ENCODE measurements at regions not wholly inside any gene's neighbourhood (a gene's known extent, or its start where the extent isn't known, plus 50 kb on each side); places are given as distances from the start of the nearest gene placed in this dataset.

DNA sequence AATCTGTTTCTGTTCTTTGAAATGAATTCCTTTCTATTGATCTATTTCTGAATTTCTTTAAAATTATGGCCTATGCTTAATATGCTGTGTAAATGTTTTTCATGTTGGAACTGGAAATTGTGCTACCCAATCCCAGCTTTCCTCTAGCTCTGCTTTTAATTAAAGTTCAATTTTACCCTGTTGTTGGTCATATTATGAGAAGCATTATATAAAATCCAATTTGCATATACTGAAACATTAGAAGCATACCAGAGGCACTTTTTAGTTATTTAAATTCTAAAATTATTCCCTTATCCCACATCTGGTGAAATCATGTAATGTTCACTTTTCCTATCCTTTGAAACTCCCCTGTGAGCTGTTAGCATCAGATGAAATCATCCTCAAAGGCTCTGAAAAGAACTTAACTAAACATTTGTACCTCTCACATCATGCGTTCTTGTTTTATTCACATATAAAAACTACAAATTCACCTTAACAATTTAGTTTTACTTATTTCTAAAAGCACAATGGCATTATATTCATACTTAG, 160.6 kb upstream of the COL21A1 start:
- TF ChIP-seq PAX5 (IDR thresholded peaks at IDR 0.05; ENCODE audit: insufficient read depth, low read length, severe bottlenecking) (no peak), POLR2AphosphoS5 (IDR thresholded peaks at IDR 0.05; ENCODE audit: low read depth, low read length) (no peak), POLR2A (IDR thresholded peaks at IDR 0.05; ENCODE audit: low read depth, low read length) (no peak), POU2F2 (IDR thresholded peaks at IDR 0.05; ENCODE audit: low read depth, low read length) (no peak), SPI1 (IDR thresholded peaks at IDR 0.05; ENCODE audit: low read depth, low read length) (no peak), TAF1 (IDR thresholded peaks at IDR 0.05; ENCODE audit: low read depth, low read length) (no peak)
- no peak for DNase-seq (ENCODE audit: insufficient read length, low spot score)
- no peak for FAIRE-seq

DNA sequence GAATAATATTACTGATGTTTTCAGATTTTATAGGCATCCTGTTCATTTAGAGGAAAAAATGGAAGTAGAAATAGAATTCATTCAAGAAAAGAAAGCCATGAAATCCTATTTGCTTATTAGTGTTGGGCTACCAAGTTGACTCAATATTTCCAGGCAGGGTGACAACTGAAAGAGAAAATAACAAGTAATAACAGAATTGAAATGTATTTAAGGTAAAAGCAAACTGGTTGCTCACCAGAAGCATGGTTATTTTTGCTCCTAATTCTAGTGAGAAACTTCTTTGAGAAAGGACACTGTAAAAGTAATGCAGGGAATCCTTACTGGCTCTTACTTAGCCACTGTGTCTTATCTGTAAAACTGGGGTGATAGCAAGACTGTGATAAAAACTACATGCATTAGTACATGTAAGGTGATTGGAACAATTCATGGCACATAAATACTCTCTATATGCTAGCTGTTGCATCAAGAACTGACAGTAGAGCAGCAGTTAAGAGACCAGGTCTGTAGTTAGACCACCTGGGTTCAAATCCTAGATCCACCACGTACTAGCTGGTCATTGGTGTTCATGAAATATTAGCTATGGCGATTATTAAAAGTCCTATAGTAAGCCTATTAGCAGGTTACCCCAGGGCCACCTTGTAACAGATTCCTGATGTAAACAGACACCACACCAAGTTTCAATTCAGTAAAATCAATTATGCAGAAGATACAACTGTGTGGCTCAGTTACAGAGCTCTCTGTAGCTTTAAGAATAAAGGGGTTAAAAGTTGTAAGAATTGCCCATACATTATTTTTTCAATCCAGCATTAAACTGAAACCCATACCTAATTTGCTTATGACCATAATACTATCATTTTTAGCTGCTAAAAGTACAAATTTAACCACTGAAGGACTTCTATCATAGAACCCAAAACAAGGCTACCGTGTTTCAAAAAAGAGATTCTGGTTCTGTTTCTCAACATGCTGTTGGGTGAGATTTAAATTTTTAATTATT, 159.2 kb upstream of the COL21A1 start:
- TF ChIP-seq POLR2A (IDR thresholded peaks at IDR 0.05; ENCODE audit: low read depth, low read length) = no peak
- FAIRE-seq (no peak), DNase-seq (ENCODE audit: insufficient read length, low spot score) (no peak)

DNA sequence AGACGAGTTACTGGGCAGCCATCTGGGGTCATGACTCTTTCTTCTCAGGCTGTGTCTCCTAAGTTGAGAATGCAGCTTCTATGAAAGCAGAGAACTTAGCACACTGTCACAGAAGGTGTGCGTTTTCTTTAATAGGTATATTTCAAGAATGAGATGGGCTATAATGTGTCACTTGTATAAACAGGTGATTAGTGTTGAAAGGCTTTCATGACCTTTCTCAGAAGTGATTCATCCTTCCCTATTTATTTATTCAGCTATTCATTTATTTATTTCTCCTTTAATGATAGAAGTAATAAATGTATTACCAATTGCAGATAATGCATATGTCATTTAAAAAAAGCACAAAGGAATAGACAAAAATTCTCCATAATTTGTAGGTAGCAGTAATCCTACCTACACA, 157.2 kb upstream of the COL21A1 start:
- TF ChIP-seq PAX5 (IDR thresholded peaks at IDR 0.05; ENCODE audit: insufficient read depth, low read length, severe bottlenecking) (no peak), SPI1 (IDR thresholded peaks at IDR 0.05; ENCODE audit: low read depth, low read length) (no peak), TAF1 (IDR thresholded peaks at IDR 0.05; ENCODE audit: low read depth, low read length) (no peak), POLR2A (IDR thresholded peaks at IDR 0.05; ENCODE audit: low read depth, low read length) (no peak), POU2F2 (IDR thresholded peaks at IDR 0.05; ENCODE audit: low read depth, low read length) (no peak), POLR2AphosphoS5 (IDR thresholded peaks at IDR 0.05; ENCODE audit: low read depth, low read length) (no peak)
- DNase-seq (ENCODE audit: insufficient read length, low spot score) (no peak), FAIRE-seq (no peak)

DNA sequence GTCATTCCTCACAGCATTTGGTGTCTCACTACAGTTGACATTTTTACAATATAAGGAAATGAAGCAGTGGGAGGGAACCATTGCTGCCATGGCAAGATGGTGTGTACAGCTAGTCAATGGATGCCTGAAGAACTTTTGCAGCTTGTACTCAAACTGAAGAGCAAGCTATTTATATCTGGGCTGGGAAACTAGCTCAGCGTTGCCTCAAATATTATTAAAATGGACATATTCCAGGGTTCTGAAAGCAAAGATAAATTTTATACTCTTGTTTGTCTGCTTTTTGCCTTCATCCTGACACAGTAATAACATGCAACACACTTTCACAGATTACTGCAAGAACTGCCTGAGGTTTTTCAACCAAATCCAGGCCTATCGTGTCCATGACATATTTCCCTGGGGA, 156.4 kb upstream of the COL21A1 start:
- FAIRE-seq (no peak), DNase-seq (ENCODE audit: insufficient read length, low spot score) (no peak)
- TF ChIP-seq POLR2A (IDR thresholded peaks at IDR 0.05; ENCODE audit: low read depth, low read length) = no peak
- TF ChIP-seq PAX5 (IDR thresholded peaks at IDR 0.05; ENCODE audit: insufficient read depth, low read length, severe bottlenecking) = no peak
- no peak for TF ChIP-seq SPI1 (IDR thresholded peaks at IDR 0.05; ENCODE audit: low read depth, low read length)
- no peak for TF ChIP-seq POU2F2 (IDR thresholded peaks at IDR 0.05; ENCODE audit: low read depth, low read length)
- TF ChIP-seq TAF1 (IDR thresholded peaks at IDR 0.05; ENCODE audit: low read depth, low read length) = no peak

DNA sequence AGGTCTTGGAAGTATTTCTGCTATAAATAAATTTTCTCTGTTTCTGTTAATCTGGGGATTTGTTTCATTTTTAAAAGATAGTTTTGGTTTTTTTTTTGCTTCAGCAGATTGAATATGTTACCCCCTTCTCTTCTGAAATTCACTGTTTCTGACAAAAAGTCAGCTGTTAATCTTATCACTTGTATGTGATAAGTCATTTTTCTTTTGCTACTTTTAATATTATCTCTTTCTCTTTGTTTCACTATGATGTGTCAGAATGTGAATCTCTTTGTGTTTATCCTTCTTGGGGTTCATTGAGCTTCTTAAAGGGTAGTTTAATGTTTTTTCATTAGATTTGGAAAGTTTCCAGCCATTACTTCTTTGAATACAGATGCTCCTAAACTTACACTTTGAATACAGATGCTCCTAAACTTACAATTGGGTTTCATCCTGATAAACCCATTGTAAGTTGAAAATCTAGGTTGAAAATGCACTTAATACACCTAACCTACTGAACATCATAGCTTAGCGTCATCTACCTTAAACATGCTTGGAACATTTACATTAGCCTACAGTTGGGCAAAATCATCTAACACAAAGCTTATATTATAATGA, 154.2 kb upstream of the COL21A1 start:
- DNase-seq (ENCODE audit: insufficient read length, low spot score) (no peak), FAIRE-seq (no peak)
- TF ChIP-seq POLR2AphosphoS5 (IDR thresholded peaks at IDR 0.05; ENCODE audit: low read depth, low read length) (no peak), POU2F2 (IDR thresholded peaks at IDR 0.05; ENCODE audit: low read depth, low read length) (no peak), SPI1 (IDR thresholded peaks at IDR 0.05; ENCODE audit: low read depth, low read length) (no peak), POLR2A (IDR thresholded peaks at IDR 0.05; ENCODE audit: low read depth, low read length) (no peak), TAF1 (IDR thresholded peaks at IDR 0.05; ENCODE audit: low read depth, low read length) (no peak), PAX5 (IDR thresholded peaks at IDR 0.05; ENCODE audit: insufficient read depth, low read length, severe bottlenecking) (no peak)

DNA sequence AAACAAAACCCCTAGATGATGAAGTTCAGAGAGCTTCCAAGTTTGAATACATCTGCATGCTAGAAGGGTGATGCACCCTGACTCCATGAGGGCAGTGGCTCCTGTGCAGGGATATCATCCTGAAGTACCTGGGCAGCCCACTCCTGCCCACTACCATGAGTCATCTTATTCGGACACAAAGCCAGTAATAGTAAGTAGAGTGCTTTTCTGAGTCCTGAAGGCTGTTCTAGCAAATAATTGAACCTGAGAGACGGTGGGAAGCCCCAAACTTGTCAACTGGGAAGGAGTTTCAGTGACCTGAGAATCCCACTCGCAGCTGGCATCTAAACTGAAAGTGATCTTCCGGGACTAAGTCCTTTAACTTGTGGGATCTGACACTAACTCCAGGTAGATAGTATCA, 152.9 kb upstream of the COL21A1 start:
- no peak for DNase-seq (ENCODE audit: insufficient read length, low spot score)
- TF ChIP-seq TAF1 (IDR thresholded peaks at IDR 0.05; ENCODE audit: low read depth, low read length) (no peak), POLR2AphosphoS5 (IDR thresholded peaks at IDR 0.05; ENCODE audit: low read depth, low read length) (no peak), POLR2A (IDR thresholded peaks at IDR 0.05; ENCODE audit: low read depth, low read length) (no peak), POU2F2 (IDR thresholded peaks at IDR 0.05; ENCODE audit: low read depth, low read length) (no peak), PAX5 (IDR thresholded peaks at IDR 0.05; ENCODE audit: insufficient read depth, low read length, severe bottlenecking) (no peak), SPI1 (IDR thresholded peaks at IDR 0.05; ENCODE audit: low read depth, low read length) (no peak)
- FAIRE-seq = no peak

DNA sequence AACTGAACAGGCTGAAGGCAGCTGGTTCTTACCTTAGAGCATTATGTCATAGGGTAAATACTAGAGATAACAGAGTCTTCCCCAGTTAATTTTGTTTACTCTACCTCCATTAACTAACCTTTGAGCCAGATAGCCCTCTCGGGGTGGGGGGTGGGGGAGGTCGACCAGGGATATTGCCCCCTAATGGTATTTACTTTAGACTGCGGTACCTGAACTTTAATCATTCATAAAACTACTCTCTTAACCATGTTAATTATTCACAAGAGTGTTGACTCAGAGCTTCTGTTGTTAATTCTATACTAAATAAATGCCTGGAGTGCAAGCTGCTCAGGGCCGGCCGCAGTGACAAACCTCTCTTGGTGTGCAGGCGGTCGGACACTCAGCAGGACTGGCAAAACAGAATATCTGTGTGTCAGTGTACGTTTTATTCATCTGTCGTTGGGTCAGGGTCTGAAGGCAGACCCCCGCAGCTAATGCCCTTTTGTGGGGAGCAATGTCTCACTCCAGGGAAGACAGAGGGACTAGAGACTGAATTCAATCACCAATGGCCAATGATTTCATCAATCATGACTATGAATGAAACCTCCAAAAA, 152.4 kb upstream of the COL21A1 start:
- FAIRE-seq (no peak), DNase-seq (ENCODE audit: insufficient read length, low spot score) (no peak)
- TF ChIP-seq PAX5 (IDR thresholded peaks at IDR 0.05; ENCODE audit: insufficient read depth, low read length, severe bottlenecking) = no peak
- no peak for TF ChIP-seq POLR2AphosphoS5 (IDR thresholded peaks at IDR 0.05; ENCODE audit: low read depth, low read length)
- TF ChIP-seq POLR2A (IDR thresholded peaks at IDR 0.05; ENCODE audit: low read depth, low read length) = no peak
- no peak for TF ChIP-seq POU2F2 (IDR thresholded peaks at IDR 0.05; ENCODE audit: low read depth, low read length)
- no peak for TF ChIP-seq SPI1 (IDR thresholded peaks at IDR 0.05; ENCODE audit: low read depth, low read length)
- TF ChIP-seq TAF1 (IDR thresholded peaks at IDR 0.05; ENCODE audit: low read depth, low read length) = no peak

DNA sequence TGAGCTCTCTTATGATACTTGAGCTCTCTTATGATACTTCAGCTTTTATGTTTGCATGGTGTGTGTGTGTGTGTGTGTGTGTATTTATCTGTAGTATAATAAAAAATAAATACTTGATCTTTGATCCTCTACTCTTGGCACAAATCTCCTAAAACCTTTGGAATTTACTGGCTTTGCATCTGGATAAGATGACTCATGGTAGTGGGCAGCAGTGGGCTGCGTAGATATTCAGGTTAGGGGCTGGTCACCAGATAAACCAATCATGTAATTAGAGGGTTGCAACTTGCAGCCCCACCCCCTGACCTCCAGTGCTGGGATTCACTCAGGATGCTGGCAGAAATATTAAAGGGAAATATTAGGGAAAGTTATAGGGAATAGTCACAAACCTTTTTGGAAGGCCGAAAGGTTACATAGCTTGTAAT, 151.9 kb upstream of the COL21A1 start:
- FAIRE-seq = no peak
- TF ChIP-seq SPI1 (IDR thresholded peaks at IDR 0.05; ENCODE audit: low read depth, low read length) (no peak), POU2F2 (IDR thresholded peaks at IDR 0.05; ENCODE audit: low read depth, low read length) (no peak), PAX5 (IDR thresholded peaks at IDR 0.05; ENCODE audit: insufficient read depth, low read length, severe bottlenecking) (no peak), POLR2AphosphoS5 (IDR thresholded peaks at IDR 0.05; ENCODE audit: low read depth, low read length) (no peak), POLR2A (IDR thresholded peaks at IDR 0.05; ENCODE audit: low read depth, low read length) (no peak), TAF1 (IDR thresholded peaks at IDR 0.05; ENCODE audit: low read depth, low read length) (no peak)
- DNase-seq (ENCODE audit: insufficient read length, low spot score) = no peak

DNA sequence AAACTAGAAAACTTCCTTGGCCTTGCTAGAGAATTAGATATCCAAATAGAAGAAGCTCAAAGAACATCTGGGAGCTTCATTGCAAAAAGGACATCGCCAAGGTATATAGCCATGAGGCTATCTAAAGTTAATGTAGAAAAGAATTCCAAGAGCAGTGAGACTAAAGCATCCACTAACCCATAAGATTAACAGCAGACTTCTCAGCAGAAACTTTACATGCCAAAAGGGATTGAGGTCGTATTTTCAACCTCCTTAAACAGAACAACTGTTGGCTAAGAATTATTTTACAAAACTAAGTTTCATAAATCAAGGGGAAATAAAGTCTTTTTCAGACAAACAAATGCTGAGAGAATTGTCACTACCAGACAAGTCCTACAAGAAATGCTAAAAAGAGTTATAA, 149.1 kb upstream of the COL21A1 start:
- FAIRE-seq (no peak), DNase-seq (ENCODE audit: insufficient read length, low spot score) (no peak)
- no peak for TF ChIP-seq SPI1 (IDR thresholded peaks at IDR 0.05; ENCODE audit: low read depth, low read length)
- no peak for TF ChIP-seq POLR2AphosphoS5 (IDR thresholded peaks at IDR 0.05; ENCODE audit: low read depth, low read length)
- no peak for TF ChIP-seq POLR2A (IDR thresholded peaks at IDR 0.05; ENCODE audit: low read depth, low read length)
- no peak for TF ChIP-seq PAX5 (IDR thresholded peaks at IDR 0.05; ENCODE audit: insufficient read depth, low read length, severe bottlenecking)
- TF ChIP-seq TAF1 (IDR thresholded peaks at IDR 0.05; ENCODE audit: low read depth, low read length) = no peak
- TF ChIP-seq POU2F2 (IDR thresholded peaks at IDR 0.05; ENCODE audit: low read depth, low read length) = no peak

Measured in GM12891 (cell line).